HG03439 (cell line): ENCODE measurements at regions not wholly inside any gene's neighbourhood (a gene's known extent, or its start where the extent isn't known, plus 50 kb on each side); places are given as distances from the start of the nearest gene placed in this dataset.

Experiments
- ATAC-seq: cut with Tn5 transposase; IDR thresholded peaks from one replicate; pipeline ENCODE4 v1.9.1; 2021; ENCODE audit warnings: mild to moderate bottlenecking, moderate library complexity; ENCODE audit not compliant: unreplicated experiment

- no peak for ATAC-seq
Measured at GRCh38 chr16:79272141-79272577, 328.4 kb downstream of the MAF start.

DNA sequence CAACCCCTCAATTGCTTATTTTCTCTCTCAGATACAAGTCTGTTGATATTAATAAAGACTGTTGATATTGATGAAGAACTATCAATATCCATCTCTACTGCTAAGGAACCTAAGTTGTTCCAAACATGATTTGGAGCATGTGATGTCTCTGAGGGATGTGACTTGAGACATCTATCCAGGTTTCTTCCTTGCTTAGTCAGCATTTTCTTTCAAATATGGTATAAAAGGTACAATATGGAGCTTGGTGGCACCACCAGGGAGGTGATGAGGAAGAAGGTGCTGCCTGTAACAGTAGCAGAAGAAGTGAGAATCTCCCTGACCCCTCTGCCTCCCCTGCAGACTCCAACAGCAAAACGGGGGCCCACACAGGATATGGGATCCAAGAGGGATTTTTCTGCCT is 329.0 kb downstream of the MAF start:
- ATAC-seq = no peak

DNA sequence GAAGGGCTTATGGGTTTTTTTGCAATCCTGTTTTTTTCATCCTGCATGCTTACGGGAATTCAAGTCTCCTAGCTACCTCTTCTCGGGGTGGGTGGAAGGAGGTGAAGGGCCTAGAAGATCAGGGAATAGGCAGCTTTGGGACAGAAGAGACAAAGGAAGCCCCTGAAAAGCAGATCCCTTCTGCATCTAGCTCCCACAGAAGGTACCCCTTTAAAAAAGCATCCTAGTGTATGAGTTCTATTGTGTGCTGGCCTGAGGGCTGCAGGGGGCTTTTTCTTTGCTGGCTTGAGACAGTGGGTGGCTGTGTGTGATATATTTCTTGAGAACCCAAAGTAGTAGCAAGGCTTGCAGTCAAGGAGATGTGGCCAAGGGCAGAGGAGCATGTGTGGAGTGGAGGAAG is 330.5 kb downstream of the MAF start:
- no peak for ATAC-seq

DNA sequence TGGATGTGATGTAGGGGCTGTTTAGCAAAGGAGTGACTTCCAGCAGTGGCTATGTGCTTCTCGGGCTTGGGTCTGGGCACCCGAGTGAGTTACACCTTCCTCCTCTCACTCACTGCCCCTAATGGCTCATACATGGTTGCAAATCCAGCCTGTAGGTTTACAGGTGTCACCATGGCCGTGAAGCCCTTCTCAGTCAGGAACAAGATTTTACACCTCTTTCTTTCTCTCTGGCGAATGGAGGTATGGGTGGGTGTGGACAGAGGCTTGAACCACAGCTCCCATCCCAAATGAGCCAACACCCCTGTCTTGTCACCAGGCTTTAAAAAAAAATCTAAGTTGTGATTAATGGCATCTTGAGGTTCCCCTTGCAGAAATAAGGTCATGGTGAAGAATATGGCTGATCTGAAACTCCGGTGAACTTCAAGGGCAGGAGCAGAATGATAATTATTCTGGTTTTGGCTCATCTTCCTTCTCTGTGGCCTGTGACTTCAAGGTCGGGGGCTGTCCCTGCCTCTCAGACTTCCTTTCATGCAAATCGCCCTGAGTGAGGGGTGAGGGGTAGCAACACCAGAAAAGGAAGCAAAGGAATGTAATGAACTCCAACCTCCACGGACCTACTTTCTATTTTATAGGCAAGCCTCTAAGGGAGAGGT is 331.2 kb downstream of the MAF start:
- peak; percentile 91 for ATAC-seq

DNA sequence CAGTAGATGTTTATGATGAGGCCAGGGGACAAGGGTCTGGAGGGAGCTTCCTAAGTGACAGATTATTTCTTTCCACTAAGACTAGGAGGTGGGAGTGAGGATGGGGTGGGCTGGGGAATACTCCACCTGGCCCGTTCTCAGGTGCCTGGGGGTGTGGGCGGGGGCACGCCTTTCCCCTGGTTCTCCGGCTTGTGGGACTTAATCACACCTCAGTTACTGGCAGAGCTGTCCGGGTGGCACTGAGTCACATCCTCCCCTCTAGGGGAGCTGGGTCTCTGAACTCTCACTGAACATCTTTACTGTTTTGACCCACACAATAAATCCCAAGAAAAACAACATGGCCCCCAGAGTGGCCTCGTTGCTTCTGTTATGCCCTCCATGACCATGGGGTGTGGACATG is 332.8 kb downstream of the MAF start:
- no peak for ATAC-seq

DNA sequence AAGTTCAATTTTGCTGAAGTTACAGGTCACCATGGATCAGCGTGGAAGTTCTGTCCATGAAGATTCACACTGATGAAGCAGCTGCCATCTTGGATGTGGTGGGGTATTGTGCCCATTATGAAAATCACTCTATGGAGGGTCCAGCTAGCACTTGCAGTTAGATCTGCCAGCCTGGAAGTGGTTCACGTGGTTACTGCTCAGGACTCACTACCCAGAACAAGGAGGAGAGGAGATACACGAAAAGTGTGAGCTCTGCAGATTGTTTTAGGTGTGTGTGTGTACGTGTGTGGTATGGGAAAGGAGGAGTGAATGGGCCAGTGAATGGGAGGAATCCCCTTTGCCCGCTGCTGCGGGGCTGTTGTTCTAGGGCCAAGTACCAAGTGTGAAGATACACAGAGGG is 333.4 kb downstream of the MAF start:
- ATAC-seq = no peak

DNA sequence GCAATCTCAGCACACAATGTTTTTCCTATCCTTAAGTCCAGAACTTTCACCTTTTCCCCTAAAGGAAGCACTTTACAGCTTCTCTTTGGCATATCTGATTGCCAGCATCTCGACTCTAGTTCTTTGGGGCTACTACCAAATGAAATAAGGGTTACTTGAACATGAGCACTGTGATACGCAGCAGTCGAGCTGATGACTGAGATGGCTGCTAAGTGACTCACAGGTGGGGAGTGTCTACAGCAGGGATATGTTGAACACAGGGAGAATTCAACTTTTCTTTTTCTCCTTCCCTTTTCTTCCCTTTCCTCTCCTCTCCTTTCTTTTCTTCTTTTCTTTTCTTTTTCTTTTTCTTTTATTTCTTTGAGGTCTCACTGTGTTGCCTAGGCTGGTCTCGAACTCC is 334.8 kb downstream of the MAF start:
- ATAC-seq = no peak

DNA sequence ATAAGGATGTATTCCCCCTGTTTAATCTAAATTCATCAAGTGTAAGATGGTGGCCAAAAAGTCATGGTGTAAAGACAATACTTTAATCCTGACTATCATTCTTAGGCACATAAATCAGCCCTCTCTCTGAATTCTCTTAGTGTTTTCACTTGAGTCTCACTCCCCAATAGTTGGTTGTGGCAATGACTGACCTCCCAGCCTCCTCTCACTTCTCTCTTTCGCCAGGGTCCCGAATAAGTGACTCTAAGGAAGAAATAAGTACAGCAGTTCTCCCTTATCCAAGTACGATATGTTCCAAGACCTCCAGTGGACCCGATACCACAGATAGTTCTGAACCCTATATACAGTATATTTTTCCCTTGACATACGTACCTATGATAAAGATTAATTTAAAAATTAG is 335.3 kb downstream of the MAF start:
- ATAC-seq = no peak

GRCh38 chr16:79264237-79265109 is 336.1 kb downstream of the MAF start:
- ATAC-seq = no peak

DNA sequence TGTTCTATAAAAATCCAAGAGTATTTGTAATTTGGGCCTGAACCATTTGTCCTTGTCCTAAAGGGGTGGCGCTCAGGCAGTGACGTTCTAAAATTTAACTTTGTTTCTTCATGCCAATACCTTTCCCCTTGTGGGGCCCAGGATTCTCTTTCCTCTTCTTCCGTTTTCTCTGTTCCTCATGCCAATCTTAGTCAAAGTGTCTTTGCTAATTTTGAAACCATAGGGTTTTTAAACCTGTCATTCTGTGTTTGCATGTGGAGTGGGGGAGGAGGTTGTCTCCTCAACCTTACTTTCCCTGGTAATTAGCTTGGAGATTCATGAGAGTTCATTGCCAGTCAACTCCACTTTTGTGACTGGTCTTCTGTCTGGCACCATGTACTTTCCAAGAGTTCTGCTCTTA is 337.1 kb downstream of the MAF start:
- no peak for ATAC-seq
